Heart left ventricle (tissue), 13 donors: ENCODE measurements at regions not wholly inside any gene's neighbourhood (a gene's known extent, or its start where the extent isn't known, plus 50 kb on each side); places are given as distances from the start of the nearest gene placed in this dataset.

ENCODE experiments used
- CTCF ChIP-seq, 12 donors: fragments of 200-600 bp; sonication (generic) in 4 of 12; IDR thresholded peaks; one replicate each; pipeline versions ENCODE4 v1.5.0 to v1.8.0; 2018 to 2022; ENCODE audit warnings: antibody characterized with exemption in 12 of 12, mild to moderate bottlenecking in 5 of 12
- POLR2A ChIP-seq, 2 donors: fragments of 450-650 bp; IDR thresholded peaks; one replicate each; pipeline ENCODE4 v1.6.1; 2017; ENCODE audit warnings: antibody characterized with exemption in 2 of 2, mild to moderate bottlenecking in 2 of 2, moderate library complexity in 2 of 2
- donor health status: ischemic (EF 13 %, LVEDD 7.1; RV severe dilation, severe dysfunction).
- donor health status: DM: no; HTN: yes; CAD: no.
- donor health status: DM: no; HTN: no; CAD: no.
- donor health status: ischemic (EF 25% LVEDD 6.9; RV normal size, moderate dysfunction).
- donor health status: ischemic (EF 25% LVEDD 5.7; RV mildly dilated, moderate dysfunction).
- donor health status: ischemic (EF 35%, LVEDD 5.7; RV mildly dilated, moderate dysfunction).
- donor health status: nonischemic (EF 11% LVEDD 7.7; RV severe dilation, severe dysfunction).
- donor health status: DM: yes; HTN: yes; CAD: no.
- donor health status: PGD.
- donor health status: ischemic (EF 29% LVEDD 5.4; RV normal size, mild dysfunction).
- donor health status: nonischemic (EF 23%, LVEDD 6.1; RV moderate dilation, normal function).

- TF ChIP-seq POLR2A (IDR thresholded peaks at IDR 0.05), result no peak
- TF ChIP-seq CTCF (IDR thresholded peaks at IDR 0.05), result no peak
Measured at GRCh38 chr15:85282504-85283115, 97.8 kb upstream of the AKAP13 start.
